HEK293T (cell line): ENCODE measurements at regions not wholly inside any gene's neighbourhood (a gene's known extent, or its start where the extent isn't known, plus 50 kb on each side); places are given as distances from the start of the nearest gene placed in this dataset.
"Not testable (repeated sequence)": the region's sequence is repeated elsewhere in the genome, so short reads cannot be mapped to it uniquely, and the experiment has no call there.

ENCODE experiments used
- CTCF ChIA-PET: fragments of 350-600 bp; formaldehyde crosslinking; extraction: SDS; loops from one replicate; lab custom pipeline; 2021; ENCODE audit warnings: antibody characterized with exemption, inconsistent platforms; lab: Yijun Ruan, JAX
- POLR2A ChIA-PET: fragments of 350-600 bp; formaldehyde crosslinking; extraction: SDS; loops from one replicate; lab custom pipeline; 2020; ENCODE audit warnings: antibody characterized with exemption, inconsistent platforms; lab: Yijun Ruan, JAX
- DNase-seq: peaks from one replicate; pipeline ENCODE4 v3.0.0; 2012; ENCODE audit warnings: mixed read lengths; ENCODE audit errors: extremely low spot score
- ARNT ChIP-seq: fragments of 450-650 bp; IDR thresholded peaks from 2 replicates; pipeline ENCODE4 v1.6.1; 2017; ENCODE audit warnings: mild to moderate bottlenecking
- BHLHE40 ChIP-seq: fragments of 450-650 bp; IDR thresholded peaks from 2 replicates; pipeline ENCODE4 v1.6.1; 2016; ENCODE audit warnings: mild to moderate bottlenecking, moderate library complexity, borderline replicate concordance
- CTBP1 ChIP-seq: fragments of 450-650 bp; IDR thresholded peaks from 2 replicates; pipeline ENCODE4 v1.6.1; 2016; ENCODE audit warnings: borderline replicate concordance
- ELF4 ChIP-seq: fragments of 450-650 bp; IDR thresholded peaks from 2 replicates; pipeline ENCODE4 v1.6.1; 2017; ENCODE audit warnings: antibody characterized with exemption
- FOXA1 ChIP-seq: fragments of 450-650 bp; IDR thresholded peaks from 2 replicates; pipeline ENCODE4 v1.6.1; 2016; ENCODE audit warnings: mild to moderate bottlenecking
- FOXK2 ChIP-seq: fragments of 450-650 bp; IDR thresholded peaks from 2 replicates; pipeline ENCODE4 v1.6.1; 2016; ENCODE audit warnings: mild to moderate bottlenecking
- FOXM1 ChIP-seq: fragments of 450-650 bp; IDR thresholded peaks from 2 replicates; pipeline ENCODE4 v1.6.1; 2017; ENCODE audit warnings: mild to moderate bottlenecking, borderline replicate concordance
- HDGF ChIP-seq: fragments of 450-650 bp; IDR thresholded peaks from 2 replicates; pipeline ENCODE4 v1.6.1; 2017; ENCODE audit warnings: antibody characterized with exemption, borderline replicate concordance
- L3MBTL2 ChIP-seq: fragments of 450-650 bp; conservative IDR thresholded peaks from 2 replicates; pipeline ENCODE4 v1.6.1; 2016; ENCODE audit warnings: mild to moderate bottlenecking
- LEF1 ChIP-seq: fragments of 450-650 bp; IDR thresholded peaks from 2 replicates; pipeline ENCODE4 v1.6.1; 2017; ENCODE audit warnings: mild to moderate bottlenecking, borderline replicate concordance
- NFRKB ChIP-seq: fragments of 450-650 bp; IDR thresholded peaks from 2 replicates; pipeline ENCODE4 v1.6.1; 2016; ENCODE audit warnings: mild to moderate bottlenecking, moderate library complexity
- SP1 ChIP-seq: fragments of 450-650 bp; IDR thresholded peaks from 2 replicates; pipeline ENCODE4 v1.6.1; 2017
- SUZ12 ChIP-seq: fragments of 450-650 bp; IDR thresholded peaks from 2 replicates; pipeline ENCODE4 v1.6.1; 2016; ENCODE audit warnings: mild to moderate bottlenecking
- TARDBP ChIP-seq: fragments of 450-650 bp; IDR thresholded peaks from 2 replicates; pipeline ENCODE4 v1.6.1; 2016
- ZNF384 ChIP-seq: fragments of 450-650 bp; IDR thresholded peaks from 2 replicates; pipeline ENCODE4 v1.6.1; 2016
- TF ChIP-seq, protein P1 (sequence below): fragments of 450-650 bp; IDR thresholded peaks from 2 replicates; pipeline ENCODE4 v1.6.1; 2016

DNA sequence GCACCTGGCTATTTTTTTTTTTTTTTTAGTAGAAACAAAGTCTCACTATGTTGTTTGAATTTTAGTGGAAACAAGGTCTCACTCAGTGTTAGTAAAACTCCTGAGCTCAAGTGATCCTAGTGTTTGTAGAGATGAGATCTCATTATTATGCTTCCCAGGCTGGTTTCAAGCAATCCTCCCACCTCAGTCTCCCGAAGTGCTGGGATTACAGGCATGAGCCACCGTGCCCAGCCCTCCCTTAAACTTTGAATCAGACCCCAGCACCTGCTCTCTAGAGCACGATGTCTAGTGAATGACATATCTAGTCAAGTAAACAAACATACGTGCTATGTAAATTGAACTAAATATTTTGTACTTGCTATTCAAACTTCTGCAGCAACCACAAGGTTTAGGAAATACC lies 105.6 kb upstream of the MYO3A start:
- ChIA-PET POLR2A (no interaction called here), CTCF (no interaction called here)
- no peak for TF ChIP-seq FOXK2
- no peak for DNase-seq

DNA sequence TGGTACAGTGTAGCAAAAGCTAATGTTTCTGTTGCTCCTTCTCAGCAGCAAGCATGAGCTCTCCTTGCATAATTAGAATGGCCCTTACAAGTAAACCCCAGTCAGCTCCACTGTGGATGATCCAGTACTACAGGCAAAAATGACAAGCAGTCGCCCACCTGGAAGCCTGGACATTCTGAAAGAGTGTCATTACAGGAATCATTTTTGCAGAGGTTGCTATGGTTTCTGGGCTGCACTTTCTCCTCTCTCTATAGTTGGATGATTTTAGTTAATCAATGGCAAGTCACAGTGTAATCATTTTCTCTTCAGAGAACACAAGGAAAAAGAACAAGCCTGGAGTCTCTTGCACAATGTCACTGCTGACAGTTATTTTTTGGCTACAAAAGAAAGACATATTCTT lies 102.9 kb upstream of the MYO3A start:
- TF ChIP-seq ARNT: no peak
- TF ChIP-seq, protein P1, sequence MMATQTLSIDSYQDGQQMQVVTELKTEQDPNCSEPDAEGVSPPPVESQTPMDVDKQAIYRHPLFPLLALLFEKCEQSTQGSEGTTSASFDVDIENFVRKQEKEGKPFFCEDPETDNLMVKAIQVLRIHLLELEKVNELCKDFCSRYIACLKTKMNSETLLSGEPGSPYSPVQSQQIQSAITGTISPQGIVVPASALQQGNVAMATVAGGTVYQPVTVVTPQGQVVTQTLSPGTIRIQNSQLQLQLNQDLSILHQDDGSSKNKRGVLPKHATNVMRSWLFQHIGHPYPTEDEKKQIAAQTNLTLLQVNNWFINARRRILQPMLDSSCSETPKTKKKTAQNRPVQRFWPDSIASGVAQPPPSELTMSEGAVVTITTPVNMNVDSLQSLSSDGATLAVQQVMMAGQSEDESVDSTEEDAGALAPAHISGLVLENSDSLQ: no peak
- TF ChIP-seq LEF1: no peak
- no peak for TF ChIP-seq FOXA1
- no peak for TF ChIP-seq L3MBTL2
- no peak for TF ChIP-seq BHLHE40
- no peak for TF ChIP-seq CTBP1
- TF ChIP-seq NFRKB: no peak
- TF ChIP-seq FOXK2: no peak
- no peak for TF ChIP-seq ELF4
- TF ChIP-seq HDGF: no peak
- TF ChIP-seq TARDBP: no peak
- TF ChIP-seq SP1: no peak
- no peak for TF ChIP-seq SUZ12
- no peak for TF ChIP-seq FOXM1
- no peak for TF ChIP-seq ZNF384
- POLR2A ChIA-PET: no interaction called here
- DNase-seq: no peak
- CTCF ChIA-PET: no interaction called here

DNA sequence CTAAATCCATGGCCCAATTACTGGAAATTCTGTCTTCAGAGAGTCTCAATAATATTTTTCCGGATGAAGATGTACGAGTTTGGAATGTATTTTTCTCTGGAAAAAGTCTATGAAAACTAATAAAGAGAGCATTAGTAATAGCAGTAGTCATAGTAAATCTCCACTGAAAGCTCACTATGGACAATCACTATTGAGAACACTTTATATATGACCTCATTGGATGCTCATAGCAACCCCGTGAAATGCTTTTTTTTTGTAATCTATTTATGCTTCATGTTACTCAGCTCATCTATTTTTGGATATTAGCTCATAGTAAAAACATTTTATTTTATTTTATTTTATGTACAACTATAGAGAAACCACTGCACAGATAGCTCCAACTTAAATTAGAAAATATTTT lies 94.3 kb upstream of the MYO3A start:
- POLR2A ChIA-PET: no interaction called here
- TF ChIP-seq LEF1 (no peak), FOXK2 (no peak), SUZ12 (no peak), FOXA1 (no peak), SP1 (no peak), CTBP1 (no peak), NFRKB (no peak), BHLHE40 (no peak), ARNT (no peak), ELF4 (no peak), FOXM1 (no peak)
- DNase-seq: no peak
- CTCF ChIA-PET: no interaction called here

DNA sequence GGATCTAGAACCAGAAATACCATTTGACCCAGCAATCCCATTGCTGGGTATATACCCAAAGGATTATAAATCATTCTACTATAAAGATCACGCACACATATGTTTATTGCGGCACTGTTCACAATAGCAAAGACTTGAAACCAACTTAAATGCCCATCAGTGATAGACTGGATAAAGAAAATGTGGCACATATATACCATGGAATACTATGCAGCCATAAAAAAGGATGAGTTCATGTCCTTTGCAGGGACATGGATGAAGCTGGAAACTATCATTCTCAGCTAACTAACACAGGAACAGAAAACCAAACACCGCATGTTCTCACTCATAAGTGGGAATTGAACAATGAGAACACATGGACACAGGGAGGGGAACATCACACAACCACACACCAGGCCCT lies 93.2 kb upstream of the MYO3A start:
- POLR2A ChIA-PET, CTCF ChIA-PET, DNase-seq: not testable (repeated sequence)

DNA sequence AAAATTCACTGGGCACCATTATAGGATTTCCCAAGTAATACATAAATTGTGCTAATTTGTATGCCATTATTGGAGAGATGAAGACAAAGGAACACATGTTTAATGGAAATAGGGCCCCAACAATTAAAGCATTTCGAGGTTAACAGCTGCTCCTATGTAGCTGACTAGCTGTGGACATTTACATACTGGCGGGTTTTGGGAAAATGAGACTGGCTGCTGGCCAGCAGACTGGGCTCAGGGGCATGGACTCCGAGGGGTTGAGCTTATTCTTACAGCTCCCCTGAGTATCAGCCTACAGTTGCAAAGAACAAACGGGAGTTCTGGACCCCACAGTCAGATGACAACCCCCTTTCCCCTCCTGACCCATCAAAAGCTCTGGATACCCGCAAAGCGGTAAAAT lies 91.9 kb upstream of the MYO3A start:
- TF ChIP-seq NFRKB (no peak), LEF1 (no peak), L3MBTL2 (no peak), TARDBP (no peak), CTBP1 (no peak), FOXA1 (no peak), SP1 (no peak), FOXM1 (no peak), FOXK2 (no peak), ELF4 (no peak), SUZ12 (no peak), HDGF (no peak), ARNT (no peak), BHLHE40 (no peak), ZNF384 (no peak)
- TF ChIP-seq, protein P1: no peak
- CTCF ChIA-PET: interaction anchor here (0.6 kb wide), 1 partner anchor 105 kb away, joined by 3 read pairs; no protein-coding TSS in a partner anchor
- no peak for DNase-seq
- POLR2A ChIA-PET: interaction anchor here (0.6 kb wide), 1 partner anchor 23 kb away, joined by 3 read pairs; no protein-coding TSS in a partner anchor

DNA sequence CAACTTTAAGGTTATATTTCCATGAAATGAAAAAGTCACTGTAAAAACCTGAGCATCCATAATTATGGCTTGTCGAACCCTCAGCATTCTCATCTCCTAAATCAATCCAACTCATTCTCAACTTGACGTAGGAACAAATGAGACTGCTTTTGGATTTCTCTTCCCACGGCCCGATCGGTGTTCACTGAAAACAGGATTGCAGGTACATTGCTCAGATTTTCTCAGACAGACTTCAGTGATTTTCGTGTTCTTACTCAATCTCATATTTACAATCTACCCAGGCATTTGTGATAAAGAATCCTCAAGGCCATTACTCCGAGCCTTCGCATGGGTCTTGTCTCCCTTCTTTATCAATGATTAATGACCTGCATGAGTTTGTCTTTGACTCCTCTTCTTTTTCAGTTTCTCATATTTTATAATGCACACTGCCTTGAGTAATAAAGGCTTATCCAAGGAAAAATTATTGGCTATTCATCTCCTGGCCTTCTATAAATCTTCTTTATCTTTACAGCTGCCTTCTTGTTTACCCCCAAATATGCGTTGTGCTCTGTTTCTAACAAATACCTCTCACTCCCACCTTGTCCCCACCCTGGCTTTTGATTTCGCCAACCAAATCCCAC lies 90.4 kb upstream of the MYO3A start:
- DNase-seq: no peak
- no peak for TF ChIP-seq FOXM1
- TF ChIP-seq, protein P1: no peak
- ChIA-PET CTCF (no interaction called here), POLR2A (no interaction called here)

DNA sequence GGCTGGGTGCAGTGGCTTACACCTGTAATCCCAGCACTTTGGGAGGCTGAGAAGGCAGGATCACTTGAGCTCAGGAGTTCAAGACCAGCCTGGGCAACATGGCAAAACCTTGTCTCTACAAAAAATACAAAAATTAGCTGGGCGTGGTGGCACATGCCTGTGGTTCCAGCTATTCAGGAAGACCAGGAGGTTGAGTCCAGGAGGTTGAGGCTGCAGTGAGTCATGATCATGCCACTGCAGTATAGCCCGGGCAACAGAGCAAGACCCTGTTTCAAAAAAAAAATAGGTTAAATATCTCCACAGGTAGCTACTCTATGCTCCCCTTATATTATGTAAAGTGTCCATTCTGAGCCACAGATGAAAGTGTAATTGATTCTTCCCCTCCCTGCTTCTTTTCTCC lies 89.3 kb upstream of the MYO3A start:
- POLR2A ChIA-PET, CTCF ChIA-PET, DNase-seq: not testable (repeated sequence)

DNA sequence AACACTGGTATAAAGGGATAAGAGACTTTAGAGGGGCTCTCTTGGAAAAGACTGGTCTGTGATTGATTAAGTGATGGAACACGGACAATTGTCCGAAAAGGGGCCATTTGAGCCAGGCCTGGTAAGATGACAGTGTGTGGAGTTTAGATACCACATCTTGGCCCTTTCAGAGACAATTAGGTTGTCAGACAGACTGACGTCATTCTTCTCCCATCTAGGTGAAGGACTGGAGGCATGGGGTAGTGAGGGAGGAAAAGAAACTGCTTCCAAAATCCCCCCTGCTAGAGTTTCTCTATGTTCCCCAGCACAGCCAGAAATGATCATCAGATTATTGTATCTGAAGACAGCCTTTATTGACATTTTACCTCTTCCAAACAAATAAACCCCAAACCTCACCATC lies 84.8 kb upstream of the MYO3A start:
- TF ChIP-seq ZNF384 (no peak), TARDBP (no peak), SUZ12 (no peak), FOXK2 (no peak), HDGF (no peak), LEF1 (no peak), ARNT (no peak), FOXM1 (no peak), SP1 (no peak), FOXA1 (no peak), ELF4 (no peak), BHLHE40 (no peak), L3MBTL2 (no peak)
- TF ChIP-seq, protein P1: no peak
- ChIA-PET POLR2A (no interaction called here), CTCF (no interaction called here)
- DNase-seq: no peak
